SKM-1 (cell line): ENCODE measurements at regions not wholly inside any gene's neighbourhood (a gene's known extent, or its start where the extent isn't known, plus 50 kb on each side); places are given as distances from the start of the nearest gene placed in this dataset.

Experiments used
- DNase-seq: peaks from one replicate; lab custom pipeline; 2025; ENCODE audit not compliant: unreplicated experiment; lab: John Stamatoyannopoulos, UW

GRCh38 chr7:130910949-130911944 lies 177.2 kb upstream of the KLF14 start:
- DNase-seq, result no peak

GRCh38 chr7:130912082-130912861 lies 178.3 kb upstream of the KLF14 start:
- DNase-seq, result no peak

- DNase-seq, result no peak
Observed at GRCh38 chr7:130912862-130913638, 179.0 kb upstream of the KLF14 start.

GRCh38 chr7:130913639-130914553 lies 179.9 kb upstream of the KLF14 start:
- DNase-seq, result no peak

GRCh38 chr7:130914554-130915294 lies 180.7 kb upstream of the KLF14 start:
- DNase-seq, result no peak

GRCh38 chr7:130917669-130918128 lies 183.7 kb upstream of the KLF14 start:
- DNase-seq, result no peak

- DNase-seq, result no peak
Observed at GRCh38 chr7:130918129-130919052, 184.4 kb upstream of the KLF14 start.

DNA sequence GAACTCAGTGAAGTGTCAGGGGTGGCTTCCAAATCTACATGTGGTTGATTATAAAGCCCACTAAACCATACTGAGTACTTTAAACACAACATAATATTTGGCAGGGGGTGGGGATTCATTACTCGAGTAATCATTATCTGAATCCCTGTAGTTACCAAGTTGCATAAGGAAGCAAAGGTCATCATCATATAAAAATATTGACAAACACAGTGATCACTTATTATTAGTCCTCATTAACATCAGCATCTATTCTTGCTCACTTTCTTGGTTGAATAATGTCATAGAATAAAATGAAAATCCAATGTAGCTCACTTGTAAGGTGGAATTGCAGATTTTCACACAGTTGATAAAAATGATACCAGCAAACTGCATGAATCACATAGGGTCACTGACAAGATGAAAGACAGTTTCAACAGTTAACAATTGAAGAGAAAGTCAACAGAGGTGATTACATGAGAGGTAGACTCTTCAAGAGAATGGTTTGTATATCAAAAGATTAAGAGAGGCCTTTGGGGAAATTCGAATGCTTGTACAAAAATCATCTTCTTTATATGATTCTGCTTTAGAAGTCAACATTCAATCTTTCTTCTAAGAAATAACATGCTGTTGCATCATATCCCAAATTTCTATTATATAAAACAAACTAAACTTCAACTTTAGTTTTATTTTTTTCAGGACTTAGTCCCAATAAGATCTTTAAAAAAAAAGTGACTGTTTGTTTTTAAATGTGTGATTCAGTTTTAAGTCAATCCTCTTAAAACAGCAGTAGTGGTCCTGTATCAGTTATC lies 185.5 kb upstream of the KLF14 start:
- DNase-seq, result no peak

DNA sequence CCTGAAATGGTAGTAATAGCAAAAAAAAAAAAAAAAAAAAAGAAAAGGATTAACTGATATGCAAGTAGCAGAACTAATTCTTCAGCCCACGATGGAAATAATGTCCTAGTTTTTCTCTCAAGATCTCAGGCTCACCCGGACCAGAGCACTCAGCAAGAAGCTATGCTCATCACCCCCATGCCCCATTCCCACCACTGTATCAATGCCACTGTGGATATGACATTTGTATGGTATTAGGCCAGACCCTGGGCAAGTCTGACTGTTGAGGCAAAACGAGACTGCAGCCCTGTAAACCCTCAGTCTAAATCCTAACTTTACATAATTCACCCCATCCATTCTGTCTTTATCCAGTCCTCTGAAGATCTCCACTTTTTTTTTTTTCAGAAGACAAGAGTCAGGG lies 186.1 kb upstream of the KLF14 start:
- DNase-seq, result no peak

DNA sequence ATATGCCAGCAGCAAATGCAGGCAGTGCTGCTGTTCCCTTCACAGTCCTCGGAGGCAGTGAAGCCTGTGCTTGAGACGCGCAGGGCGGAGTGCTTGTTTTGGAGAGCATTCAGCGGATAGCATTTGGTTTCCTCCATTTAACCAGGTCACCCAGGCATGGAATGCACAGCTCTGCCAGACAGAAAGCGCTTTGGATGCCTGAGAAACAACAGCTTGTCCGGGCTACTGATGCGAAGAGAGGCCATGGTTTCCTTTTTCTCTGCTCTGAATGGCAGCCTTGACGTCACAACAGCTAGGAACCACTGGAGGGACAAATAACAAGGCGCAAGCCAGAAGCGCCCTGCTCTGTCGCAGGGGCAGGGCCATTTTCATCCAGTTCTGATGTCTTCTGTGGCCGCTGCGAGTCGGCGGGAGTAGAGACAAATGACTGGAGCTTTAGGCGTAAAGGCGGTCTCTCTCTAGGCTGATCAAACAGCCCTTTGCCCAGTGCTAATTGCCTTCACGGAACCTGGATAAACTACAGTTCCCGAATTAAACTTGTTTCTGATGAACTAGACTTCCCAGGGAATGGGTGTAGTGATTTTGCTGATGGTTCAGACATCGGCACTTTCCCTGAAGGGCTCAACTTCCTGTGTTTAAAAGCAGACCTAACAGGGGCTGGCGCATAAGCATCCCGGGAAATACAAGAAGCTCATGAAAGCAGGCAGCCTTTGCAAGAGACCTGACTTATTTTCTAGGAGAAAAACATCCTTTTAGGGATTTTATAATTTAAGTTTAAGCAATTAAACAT lies 187.6 kb upstream of the KLF14 start:
- no peak for DNase-seq

- no peak for DNase-seq
Observed at GRCh38 chr7:130922206-130923112, 188.5 kb upstream of the KLF14 start.

DNA sequence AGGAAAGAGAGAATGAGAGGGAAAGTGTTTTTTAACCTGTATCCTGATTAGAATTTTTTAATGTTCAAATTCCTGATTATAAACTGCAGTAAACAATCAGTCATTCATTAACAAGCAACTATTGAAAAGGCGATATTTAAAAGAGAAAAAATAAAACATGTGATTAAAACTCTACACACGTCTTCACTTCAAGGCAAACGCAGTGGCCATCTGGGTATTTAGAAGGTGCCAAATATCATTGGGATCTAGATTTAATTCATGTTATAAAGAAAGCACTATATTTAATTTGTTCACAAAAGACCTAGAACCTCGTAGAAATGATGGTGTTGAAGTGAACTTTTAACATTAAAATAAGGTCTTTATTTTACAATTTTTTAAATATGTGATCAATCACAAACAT lies 189.4 kb upstream of the KLF14 start:
- DNase-seq, result no peak

GRCh38 chr7:130923930-130924329 lies 189.9 kb upstream of the KLF14 start:
- no peak for DNase-seq

DNA sequence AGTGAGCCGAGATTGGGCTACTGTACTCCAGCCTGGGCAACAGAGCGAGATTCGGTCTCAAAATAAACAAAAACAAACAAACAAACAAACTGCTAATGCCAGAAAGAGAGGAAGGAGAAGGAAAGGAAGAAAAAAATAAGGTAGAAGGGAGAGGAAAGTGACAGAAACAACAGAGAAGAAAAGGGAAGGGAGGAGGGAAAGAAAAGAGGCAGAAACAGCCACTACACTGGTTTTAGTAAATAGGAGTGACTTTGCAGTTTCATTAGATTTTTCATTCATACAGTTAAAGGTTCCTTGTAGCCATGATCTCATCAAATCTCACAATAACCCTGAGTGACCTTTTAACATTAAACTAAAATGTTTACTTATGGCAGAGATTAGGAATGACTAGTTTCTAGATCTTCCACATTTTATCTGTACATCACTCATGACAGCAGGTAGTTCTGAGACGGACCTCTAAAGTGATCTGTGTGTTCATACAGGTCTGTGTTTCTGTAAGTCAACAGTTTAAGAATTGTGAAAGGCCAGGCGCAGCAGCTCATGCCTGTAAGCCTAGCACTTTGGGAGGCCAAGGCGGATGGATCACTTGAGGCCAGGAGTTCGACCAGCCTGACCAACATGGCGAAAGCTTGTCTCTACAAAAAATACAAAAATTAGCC lies 191.3 kb upstream of the KLF14 start:
- DNase-seq, result no peak

DNA sequence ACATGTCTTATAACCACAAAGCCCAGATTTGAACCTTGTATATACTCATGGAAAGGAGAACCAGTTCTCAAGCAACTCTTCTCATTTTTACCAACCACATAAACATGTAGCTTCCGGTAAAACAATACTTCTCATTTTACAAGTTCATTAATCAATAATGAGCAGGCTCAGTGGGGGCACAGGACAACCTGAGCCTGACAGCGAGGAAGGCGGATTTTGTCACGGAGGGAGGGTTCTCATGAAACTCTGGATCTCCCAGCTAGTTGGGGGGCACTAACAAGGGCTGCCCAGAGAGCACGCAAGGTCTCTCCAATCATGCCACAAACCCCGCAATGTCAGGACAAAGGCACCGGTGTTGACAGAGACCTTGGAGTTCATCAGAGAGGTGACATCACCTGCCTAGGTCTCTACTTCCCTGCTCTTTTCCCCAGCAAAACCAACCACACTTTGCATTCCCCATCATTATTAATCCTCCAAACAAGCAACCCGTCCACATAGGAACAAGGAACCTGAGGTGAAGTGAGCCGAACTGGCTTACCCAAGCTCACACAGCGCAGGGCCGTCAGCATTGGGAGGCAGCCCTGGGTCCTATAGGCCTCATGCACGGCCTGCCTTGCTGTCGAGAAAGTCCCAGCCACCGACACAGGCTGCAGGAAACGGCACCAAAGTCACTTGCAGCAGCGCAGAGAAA lies 192.1 kb upstream of the KLF14 start:
- DNase-seq, result no peak
